ENCODE measurements at regions not wholly inside any gene's neighbourhood (a gene's known extent, or its start where the extent isn't known, plus 50 kb on each side); places are given as distances from the start of the nearest gene placed in this dataset.

GRCh38 chr3:159795042-159795441, 193.6 kb upstream of the IL12A start:
- Histone ChIP-seq H3K9me2 (ENCODE audit: insufficient read depth) (no peaks in the 10 kb centered on the region), H3K36me3 (ENCODE audit: insufficient read depth) (no peaks in the 10 kb centered on the region), H3F3A (replicated peaks; ENCODE audit: low read depth) (no peaks in the 10 kb centered on the region), H3K4me1 (ENCODE audit: insufficient read depth) (peaks cover 20% of the 10 kb centered on the region), H4K20me1 (replicated peaks; ENCODE audit: insufficient read depth) (no peaks in the 10 kb centered on the region), H3K27me3 (ENCODE audit: insufficient read depth) (no peaks in the 10 kb centered on the region), H2AFZ (no peak overlapping the region), H3K4me3 (no peak overlapping the region), H3K4me2 (no peak overlapping the region), H3K79me2 (replicated peaks; ENCODE audit: insufficient read depth) (0 out of 2 replicates have a peak, but pooled peaks cover 12% of the 10 kb centered on the region), H3K27ac (ENCODE audit: low read depth) (no peak overlapping the region)
- H3K4me1 Mint-ChIP-seq = peaks cover 9% of the 10 kb centered on the region
- no peak for TF ChIP-seq ZNF462 (CRISPR knock-in tag; IDR thresholded peaks at IDR 0.05)
- TF ChIP-seq JUNB (IDR thresholded peaks at IDR 0.05; ENCODE audit: unreplicated experiment) = no peak
- no peak for TF ChIP-seq EZH2phosphoT487 (IDR thresholded peaks at IDR 0.05; ENCODE audit: unreplicated experiment)
- no peak for TF ChIP-seq REST (IDR thresholded peaks at IDR 0.05; ENCODE audit: unreplicated experiment)
- no peak for TF ChIP-seq CREB1 (CRISPR knock-in tag; IDR thresholded peaks at IDR 0.05; ENCODE audit: low read depth)
- no peak for TF ChIP-seq POLR2AphosphoS5 (IDR thresholded peaks at IDR 0.05; ENCODE audit: low read depth)
- TF ChIP-seq NANOG (IDR thresholded peaks at IDR 0.05; ENCODE audit: borderline replicate concordance) = no peak
- TF ChIP-seq ZNF114 (CRISPR knock-in tag; IDR thresholded peaks at IDR 0.05) = no peak
- no peak for TF ChIP-seq STAT1 (IDR thresholded peaks at IDR 0.05; ENCODE audit: unreplicated experiment)
- TF ChIP-seq ETS1 (IDR thresholded peaks at IDR 0.05) = no peak
- TF ChIP-seq CTCF (conservative IDR thresholded peaks at IDR 0.05; ENCODE audit: low read depth in 2 of 2) = no peak
- no peak for TF ChIP-seq ZNF331 (CRISPR knock-in tag; IDR thresholded peaks at IDR 0.05; ENCODE audit: low read depth)
- TF ChIP-seq EZH2 (IDR thresholded peaks at IDR 0.05; ENCODE audit: low read depth, unreplicated experiment) = no peak
- ATAC-seq (no peak), DNase-seq (ENCODE audit: low spot score) (no peak)
- no peaks in the 10 kb centered on the region for H3K27me3 Mint-ChIP-seq (ENCODE audit: insufficient read depth, low read depth, poor library complexity)
- no peaks in the 10 kb centered on the region; the same call in 2 of the 3 replicates for H3K9me3 Mint-ChIP-seq
- H3K36me3 Mint-ChIP-seq (ENCODE audit: low read depth) = no peaks in the 10 kb centered on the region
- no peak overlapping the region for H3K27ac Mint-ChIP-seq
- no peak overlapping the region for H3K4me3 Mint-ChIP-seq
